ENCODE measurements at regions not wholly inside any gene's neighbourhood (a gene's known extent, or its start where the extent isn't known, plus 50 kb on each side); places are given as distances from the start of the nearest gene placed in this dataset.
A peak's percentile ranks its signal among the peaks of the same experiment; 100 is the strongest.

DNA sequence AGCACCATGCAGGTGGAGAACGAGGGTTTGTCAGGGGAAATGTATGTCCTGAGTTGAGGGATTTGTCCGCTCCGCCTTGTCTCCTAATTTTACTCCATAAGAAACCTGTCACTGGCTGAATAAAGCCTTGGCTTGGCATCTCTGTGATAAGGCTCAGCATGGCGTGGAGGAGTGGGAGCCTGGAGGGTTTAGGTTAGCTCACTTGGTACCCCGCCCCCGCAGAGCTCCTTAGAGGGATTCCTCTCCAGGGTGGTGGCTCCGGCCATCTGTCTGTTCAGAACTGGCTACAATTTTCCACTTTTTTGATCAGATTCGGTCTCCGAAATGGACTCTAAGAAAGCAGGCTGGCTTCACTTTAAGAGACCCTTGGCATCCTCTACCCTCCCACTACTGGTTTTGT lies 192.2 kb upstream of the SYNDIG1 start:
- no peak for DNase-seq

DNA sequence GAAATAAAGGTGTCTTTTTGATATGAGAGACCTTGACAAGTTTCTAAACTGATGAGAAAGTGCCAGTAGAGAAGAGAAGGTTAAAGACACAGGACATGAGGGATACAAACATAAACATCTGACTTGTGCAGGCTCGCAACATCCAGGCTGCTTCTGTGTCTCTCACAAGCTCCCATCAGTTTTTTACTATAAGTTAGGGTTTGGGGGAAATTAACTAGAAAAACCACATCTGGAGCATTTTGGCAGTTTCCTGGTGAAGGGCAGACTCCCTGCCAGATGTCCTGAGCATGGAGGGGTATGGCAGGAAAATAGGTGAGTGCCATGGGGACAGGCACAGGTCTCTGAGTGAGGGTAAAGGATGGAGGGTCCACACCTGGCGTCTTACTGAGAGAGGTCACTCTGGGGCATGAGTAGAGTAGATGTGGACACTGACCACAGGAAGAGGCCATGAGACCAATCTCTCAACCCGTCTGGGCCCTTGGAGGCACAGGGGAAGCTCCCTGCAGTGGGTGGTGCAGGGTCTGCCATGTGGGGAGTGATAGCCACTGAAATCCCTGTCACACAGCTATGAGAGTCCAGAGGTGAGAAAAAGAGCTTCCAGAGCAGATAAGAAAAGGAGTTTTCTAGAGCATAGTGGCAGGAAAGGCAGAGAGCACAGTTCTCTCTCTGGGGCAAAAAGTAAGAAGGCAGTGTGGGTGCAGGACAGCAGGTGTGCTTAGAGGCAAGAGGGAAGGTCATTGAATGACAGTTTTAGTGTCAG lies 193.3 kb upstream of the SYNDIG1 start:
- DNase-seq: no peak

DNA sequence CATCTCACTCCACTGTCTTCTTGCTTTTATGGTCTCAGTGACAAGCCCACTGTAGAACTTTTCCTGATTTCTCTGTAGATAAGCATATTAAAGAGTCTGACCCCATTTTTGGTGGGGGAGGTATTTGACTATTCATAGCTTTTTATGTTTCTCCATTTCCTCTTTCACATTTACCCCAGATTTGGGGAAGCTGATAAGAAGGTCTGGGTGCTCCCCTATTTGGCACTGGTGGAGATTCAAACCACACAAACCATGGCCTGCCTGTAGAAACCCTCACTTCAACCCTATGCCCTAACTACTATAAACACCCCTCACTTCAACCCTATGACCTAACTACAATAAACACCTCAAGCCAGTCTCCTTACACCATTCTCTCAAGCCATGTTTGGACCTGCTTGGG lies 196.2 kb upstream of the SYNDIG1 start:
- DNase-seq: no peak

DNA sequence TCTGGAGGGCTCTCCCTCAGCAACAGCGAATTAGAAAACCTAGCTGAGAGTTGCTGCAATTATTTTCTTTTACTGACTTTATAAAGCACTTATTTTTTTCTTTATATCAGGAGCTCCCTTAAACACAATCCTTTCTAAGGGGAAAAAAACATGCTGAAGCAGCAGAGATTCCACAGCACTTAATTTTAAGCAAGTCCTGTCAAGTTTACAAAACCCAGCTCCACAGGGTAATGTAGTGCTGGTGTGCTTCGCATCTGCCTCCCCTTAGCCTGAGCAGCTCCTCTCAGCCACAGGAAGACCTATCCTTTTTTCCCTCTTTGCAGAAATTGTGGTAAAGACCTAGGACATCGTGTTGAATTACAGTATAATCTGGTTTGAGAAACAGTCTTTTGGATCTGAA lies 208.1 kb upstream of the SYNDIG1 start:
- DNase-seq: no peak

DNA sequence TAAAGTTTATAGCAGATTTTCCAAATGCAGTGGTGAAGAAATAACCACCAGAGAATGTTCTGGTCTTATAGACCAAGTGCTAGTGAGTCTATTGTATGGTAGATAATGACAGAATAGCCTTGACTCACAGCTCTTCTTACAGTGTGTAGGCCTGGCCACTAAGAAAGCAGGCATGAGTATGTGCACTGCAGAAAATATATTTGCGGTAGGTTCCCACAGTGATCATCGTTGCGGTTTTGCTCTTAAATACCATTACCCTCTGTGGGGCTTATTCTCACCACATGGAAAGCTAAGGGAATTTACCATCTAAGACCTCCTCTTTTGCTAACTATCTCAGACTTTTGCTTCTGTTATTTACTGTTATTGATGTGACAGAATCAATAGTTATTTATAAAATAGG lies 212.3 kb upstream of the SYNDIG1 start:
- no peak for DNase-seq

DNA sequence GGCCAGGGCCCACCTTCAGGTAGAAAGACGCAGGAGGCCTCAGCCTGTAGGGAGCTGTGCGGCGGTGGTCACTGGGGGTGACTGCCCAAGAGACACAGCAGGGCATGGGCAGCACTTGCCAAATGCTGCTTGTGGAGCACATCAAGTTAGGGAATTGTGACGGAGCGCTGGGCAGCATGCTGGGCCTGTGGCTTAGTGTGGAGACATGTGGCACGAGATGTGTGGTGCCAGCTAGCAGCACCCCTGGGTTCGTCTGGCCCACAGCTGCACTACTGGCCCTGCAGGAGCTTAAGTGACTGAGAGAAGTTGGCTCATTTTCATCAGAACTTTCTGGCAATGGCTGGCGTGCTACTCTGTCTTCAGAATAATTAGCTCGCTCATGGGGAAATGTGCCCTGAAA lies 213.1 kb upstream of the SYNDIG1 start:
- peak in 1 of 56 donors; percentile 40 for DNase-seq

DNA sequence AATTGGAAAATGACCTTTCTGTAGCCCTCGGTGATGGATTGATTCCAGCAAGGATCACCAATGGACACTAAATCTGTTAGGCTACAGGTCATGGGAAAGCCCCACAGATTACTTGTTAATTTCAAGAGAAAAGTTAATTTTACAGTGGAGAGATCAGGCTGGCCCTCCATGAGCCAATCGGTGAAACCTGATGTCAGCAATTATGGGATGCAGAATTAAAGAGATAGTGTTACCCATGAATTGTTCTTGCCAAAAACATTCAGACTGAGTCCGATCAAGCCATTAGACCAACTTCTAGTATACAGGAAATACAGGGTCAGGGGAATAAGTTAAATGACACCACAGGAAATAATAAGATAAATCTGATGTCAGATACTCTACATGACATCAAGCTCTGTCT lies 214.9 kb upstream of the SYNDIG1 start:
- DNase-seq: no peak

DNA sequence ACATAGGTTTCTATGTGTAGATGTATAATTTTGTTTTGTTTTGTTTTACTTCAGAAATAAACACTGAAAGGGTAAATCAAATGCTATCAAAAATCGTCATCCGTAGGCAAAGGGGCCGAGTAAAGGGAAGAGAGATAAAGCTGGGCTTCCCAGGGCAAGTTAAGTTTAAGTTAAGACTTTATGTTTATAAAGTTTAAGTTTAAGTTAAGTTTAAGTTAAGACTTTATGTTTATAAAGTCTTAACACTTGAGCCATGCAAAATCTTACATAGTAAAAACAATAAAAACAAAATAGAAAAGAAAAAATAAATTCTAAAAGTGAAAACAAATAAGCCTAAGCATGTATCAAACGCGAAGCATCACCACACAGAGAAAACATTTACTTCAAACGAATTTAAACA lies 216.1 kb upstream of the SYNDIG1 start:
- no peak for DNase-seq

DNA sequence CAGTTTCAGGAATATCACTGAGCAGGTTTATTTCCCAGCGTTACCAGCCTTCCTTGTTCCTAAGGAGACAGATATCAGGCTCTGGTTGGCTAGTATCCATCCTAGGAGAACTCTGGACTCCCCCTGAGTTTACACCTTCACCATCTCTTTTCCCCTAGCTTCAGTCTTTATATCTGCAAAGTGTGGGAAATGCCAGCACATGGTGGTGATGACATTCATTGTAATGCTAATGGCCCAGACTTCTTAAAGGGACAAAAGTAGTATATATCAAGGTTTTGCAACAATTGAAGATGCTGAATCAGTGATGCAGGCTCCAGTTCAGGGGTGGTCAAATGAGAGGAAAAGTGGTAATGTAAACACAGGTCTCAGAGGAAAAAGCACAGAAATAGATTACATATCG lies 224.3 kb upstream of the SYNDIG1 start:
- no peak for DNase-seq

DNA sequence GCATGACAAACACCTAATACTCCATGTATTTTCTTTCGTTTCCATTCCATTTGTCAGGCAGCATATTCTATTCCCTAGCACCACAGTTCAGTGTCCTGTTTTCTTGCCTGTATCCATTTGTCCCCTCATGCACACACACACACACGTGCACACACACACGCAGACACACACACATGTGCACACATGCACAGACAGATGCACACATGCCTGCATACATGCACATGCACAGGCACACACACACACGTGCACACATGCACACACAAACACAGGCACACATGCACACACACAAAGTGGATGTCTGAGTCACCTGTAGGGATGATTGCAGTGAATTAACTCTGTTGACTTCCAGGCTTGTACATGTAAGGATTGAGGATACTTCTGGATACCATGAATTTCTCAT lies 226.7 kb upstream of the SYNDIG1 start:
- DNase-seq: no peak

DNA sequence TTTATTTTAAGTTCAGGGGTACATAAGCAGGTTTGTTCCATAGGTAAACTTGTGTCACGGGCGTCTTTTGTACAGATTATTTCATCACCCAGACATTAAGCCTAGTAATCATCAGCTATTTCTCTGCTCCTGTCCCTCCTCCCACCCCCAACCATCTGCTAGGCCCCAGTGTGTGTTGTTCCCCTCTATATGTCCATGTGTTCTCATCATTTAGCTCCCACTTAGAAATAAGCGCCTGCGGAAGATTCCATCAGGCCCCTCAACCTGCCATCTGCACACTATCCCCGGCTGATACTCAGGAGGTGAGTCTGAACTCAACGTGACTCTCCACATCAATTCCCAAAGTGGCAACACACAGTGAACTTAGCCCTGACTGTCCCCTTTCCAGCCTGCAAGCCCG lies 228.0 kb upstream of the SYNDIG1 start:
- DNase-seq: peak in 4 of 56 donors; percentile 4 to 24 (median 6)

DNA sequence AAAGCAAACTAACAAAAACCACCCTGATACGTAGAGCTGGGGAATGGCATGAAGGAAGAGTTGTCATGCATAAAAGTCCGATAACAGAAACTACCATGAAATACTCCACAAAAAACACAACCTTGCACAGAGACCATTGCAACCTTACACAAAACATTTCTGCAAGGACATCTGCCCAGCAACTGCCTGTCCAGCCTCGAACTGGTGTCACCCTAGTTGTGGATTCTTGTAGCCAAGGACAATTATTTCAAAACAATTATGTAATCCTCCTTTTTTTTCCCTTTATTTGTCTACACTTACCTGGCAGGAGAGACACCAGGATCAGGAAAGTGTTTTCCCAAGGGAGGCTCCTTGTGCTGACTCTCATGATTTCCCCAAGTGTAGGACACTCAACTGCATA lies 232.5 kb upstream of the SYNDIG1 start:
- DNase-seq: no peak

DNA sequence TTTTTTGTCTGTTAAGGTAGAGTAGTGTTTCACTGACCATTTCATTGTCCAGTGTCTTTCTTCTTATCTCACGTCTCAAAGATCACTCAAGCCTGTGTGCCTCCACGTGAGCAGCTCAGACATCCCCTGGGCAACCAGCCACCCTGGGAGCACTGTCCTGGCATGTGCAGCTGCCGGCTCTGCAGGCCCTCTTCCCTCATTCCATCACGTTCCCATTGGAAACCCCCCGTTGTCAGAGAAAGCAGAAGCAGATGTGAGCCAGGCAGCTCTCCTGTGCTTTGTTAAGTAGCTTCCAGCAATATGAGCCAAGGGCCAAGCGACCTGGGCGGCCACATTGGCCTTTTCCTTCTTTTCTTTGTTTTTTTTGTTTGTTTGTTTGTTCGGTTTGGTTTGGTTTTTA lies 233.2 kb upstream of the SYNDIG1 start:
- DNase-seq: peak in 1 of 56 donors; percentile 42

DNA sequence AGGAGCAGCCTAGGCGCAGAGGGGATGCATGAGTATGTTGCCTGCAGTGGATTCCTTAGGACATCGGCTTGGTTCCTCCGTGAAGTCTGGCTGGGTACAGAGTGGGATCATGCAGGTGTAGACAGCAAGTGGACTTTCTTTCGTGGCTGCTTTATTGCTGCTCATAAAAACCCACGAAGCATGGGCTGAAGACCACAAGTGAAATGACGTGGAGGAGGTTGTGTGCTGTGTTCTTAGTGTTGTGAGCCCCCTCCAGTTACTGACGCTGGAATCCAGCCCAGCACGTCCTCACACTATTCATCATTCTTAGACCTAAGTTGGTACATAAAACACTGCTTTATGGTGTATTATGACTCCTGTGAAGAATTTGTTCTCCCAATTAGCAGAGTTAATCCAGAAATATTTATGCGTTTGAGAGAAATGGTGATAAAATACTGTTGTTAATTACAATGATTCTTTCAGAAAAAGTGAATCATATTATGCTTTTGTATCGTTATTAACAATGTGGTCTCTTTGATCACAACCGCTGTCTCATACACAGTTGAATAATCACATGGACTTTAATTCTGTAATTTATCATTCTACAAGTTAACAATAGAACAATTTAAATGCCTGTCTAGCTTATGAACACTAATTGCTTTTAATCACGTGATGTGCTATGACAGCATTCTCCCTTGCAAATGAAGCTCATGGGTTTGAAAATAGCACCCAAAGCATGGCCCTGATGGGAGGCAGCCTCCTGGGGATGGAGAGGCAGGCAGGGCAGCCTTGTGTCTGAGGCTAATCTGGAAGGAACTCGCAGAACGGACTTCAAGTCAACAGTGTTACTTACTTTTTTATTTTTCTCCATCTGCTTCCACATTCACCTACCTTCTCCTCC lies 233.9 kb upstream of the SYNDIG1 start:
- peak in 2 of 56 donors; percentile 14 to 31 for DNase-seq

DNA sequence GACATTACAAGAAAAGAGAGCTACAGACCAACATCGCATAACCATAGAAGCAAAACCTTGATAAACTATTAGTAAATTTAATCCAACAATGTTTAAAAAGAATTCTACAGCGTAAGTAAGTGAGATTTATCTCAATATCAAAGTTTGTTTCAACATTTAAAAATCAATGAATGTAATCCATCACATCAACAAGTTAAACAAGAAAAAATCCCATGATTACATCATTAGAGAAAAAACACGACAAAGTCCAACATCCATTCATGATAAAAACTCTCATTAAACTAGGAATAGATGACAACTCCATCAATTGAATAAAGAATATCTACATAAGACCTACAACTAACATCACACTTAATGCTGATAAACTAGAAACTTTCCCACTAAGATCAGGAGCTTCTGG lies 239.0 kb upstream of the GGTLC1 start:
- no peak for DNase-seq

DNA sequence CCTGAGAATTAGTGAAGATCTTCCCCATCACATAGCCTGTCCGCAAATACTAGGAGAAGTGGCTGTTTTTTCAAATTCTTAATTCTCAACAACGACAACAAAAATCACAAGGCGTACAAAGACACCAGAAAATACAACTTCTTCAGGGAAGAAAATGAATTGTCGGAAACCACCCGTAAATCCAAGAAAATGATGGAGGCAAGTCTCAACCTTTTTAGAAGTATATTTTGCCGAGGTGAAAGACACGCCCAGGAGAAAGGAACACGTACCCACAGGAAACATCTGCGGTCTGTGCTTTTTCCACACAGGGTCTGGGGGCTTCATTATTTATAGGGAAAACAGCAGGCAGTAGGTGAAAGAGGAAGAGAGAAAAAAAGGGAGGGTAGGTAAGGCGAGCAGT lies 223.9 kb upstream of the GGTLC1 start:
- no peak for DNase-seq

DNA sequence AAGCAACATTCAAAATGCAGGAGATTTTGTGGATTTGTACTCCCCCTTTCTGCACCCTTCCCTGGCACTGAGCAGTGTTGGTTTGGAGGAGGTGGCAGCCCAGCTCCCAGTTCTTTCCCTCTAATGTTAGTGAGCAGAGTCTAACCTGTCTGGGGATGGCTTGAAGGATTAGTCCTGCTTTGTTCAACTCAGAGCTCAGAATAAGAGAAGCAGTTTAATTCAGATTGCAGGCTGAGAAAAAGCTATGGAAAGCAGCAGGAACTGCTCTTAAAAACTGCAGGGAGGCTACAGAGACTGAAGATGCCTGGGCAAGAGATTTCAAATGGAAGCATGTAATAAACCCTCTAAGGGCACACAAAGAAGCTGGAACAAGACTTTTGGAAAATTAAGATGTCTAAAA lies 223.4 kb upstream of the GGTLC1 start:
- DNase-seq: no peak

DNA sequence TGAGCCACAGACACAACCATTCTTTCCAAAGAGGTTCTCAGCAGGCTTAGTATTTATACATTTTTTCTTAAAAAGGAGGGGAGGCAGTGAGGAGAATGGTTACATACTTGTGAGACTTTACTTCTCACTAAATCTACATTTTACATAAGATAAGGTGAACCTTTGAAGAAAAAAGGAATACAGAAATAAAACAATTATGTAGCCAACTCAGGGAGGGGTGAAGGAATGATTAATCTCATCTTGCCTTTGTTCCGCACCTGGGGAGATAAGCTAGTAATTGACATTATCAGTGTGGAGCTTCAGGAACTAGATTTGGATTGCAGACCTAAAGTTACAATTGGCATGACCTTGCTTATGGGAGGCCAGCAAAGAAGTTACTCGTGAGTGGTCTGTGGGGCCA lies 221.8 kb upstream of the GGTLC1 start:
- DNase-seq: no peak

DNA sequence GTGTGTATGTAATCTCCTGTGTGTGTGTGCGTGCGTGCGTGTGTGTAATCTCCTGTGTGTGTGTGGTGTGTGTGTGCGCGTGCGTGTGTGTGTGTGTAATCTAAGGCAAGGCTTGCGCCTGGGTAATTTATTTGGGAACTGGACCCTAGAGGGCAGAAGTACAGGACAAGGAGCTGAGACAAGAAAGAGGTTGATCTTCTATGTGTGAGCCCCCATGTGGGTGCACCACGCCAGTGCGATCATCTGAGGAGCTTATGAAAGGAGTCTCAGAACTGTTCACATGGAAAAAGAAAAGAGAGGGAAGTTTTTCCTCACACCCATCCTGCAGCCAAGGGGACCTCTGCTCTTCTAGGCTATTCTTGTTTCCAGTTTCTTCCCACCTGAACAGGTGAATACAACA lies 220.1 kb upstream of the GGTLC1 start:
- no peak for DNase-seq

DNA sequence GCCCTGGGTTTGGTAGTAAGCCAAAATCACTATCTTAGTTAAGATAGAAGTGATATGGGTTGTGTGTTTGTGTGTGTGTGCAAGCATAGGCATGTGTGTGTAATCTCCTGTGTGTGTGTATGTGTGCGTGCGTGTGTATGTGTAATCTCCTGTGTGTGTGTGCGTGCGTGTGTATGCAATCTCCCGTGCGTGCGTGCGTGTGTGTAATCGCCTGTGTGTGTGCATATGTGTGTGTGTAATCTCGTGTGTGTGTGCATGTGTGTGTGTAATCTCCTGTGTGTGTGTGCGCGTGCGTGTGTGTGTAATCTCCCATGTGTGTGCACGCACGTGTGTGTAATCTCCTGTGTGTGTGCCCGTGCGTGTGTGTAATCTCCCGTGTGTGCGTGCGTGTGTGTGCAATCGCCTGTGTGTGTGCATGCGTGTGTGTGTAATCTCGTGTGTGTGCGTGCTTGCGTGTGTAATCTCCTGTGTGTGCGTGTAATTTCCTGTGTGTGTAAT lies 219.3 kb upstream of the GGTLC1 start:
- DNase-seq: no peak

DNA sequence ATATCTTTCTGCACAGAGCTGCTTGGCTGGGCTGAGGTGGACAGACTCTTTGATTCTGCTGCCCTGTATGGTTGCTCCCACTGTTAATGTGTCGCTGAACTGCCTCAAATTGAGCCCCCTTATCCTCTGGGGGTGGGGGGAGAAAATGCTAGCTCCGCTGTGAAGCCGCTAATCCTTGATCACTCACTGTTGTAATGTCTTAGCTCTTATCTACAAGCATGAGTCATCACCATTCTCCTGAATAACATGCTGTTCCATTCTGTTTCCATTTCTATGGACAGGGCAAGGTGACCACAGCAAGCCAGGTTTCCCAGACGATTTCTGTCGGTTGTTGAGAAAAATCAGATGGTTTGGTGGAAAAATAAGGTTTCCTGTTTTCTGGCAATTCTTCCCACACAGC lies 218.4 kb upstream of the GGTLC1 start:
- no peak for DNase-seq

DNA sequence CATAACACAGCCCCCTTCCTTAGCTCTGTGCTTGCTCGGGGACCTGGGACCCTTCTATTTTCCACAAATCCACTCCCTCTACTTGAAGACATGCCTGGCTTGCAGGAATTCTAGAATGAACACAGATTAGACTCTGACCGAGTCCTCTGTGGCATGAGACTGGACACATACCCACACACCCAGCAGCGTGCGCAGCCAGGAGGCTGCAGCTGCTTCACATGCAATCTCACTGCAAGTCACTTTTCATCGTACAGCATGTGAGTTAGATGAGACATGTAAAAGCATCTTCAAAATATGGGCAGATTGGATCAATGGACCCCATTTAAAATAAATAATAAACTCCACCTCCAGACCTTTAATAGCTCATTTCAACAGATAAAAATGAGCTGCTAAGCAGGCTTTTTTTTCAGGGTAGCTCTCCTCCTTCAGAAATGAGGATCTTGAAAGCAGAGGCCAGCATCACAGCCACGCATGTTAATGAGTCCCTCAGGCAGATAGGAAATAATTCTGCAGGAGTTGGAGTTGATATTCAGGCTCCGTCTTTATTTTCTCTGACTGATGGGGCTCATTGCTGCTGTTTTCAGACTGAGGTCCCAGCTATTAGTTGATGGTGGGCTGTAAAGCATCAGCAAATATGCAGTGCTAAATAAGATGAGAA lies 215.1 kb upstream of the GGTLC1 start:
- DNase-seq: no peak

All from amygdala (tissue), 56 donors.